Spleen (tissue), 11 donors: ENCODE measurements at regions not wholly inside any gene's neighbourhood (a gene's known extent, or its start where the extent isn't known, plus 50 kb on each side); places are given as distances from the start of the nearest gene placed in this dataset.

Source experiments
- DNase-seq: peaks from one replicate; pipeline ENCODE4 v3.0.0-alpha.2; 2020
- H3K27ac ChIP-seq, 8 donors: fragments of 200-600 bp; sonication (generic) in 7 of 8; 1 replicate in 4 of 8; 2 replicates in 4 of 8; pipeline versions ENCODE4 v1.5.0 to v1.8.0; 2016 to 2021; ENCODE audit warnings: inconsistent platforms in 4 of 8, mild to moderate bottlenecking in 4 of 8, moderate library complexity in 1 of 8
- H3K27me3 ChIP-seq, 7 donors: fragments of 200-600 bp; sonication (generic) in 6 of 7; replicated peaks in 1 of 7; 1 replicate in 4 of 7; 2 replicates in 3 of 7; pipeline versions ENCODE4 v1.5.0 to v1.8.0; 2016 to 2021; ENCODE audit warnings: inconsistent platforms in 3 of 7, mild to moderate bottlenecking in 1 of 7
- H3K36me3 ChIP-seq, 6 donors: fragments of 200-600 bp; sonication (generic) in 5 of 6; 1 replicate in 4 of 6; 2 replicates in 2 of 6; pipeline versions ENCODE4 v1.5.0 to v1.8.0; 2016 to 2021; ENCODE audit warnings: inconsistent platforms in 2 of 6
- H3K4me1 ChIP-seq, 6 donors: fragments of 200-600 bp; sonication (generic) in 5 of 6; 1 replicate in 3 of 6; 2 replicates in 3 of 6; pipeline versions ENCODE4 v1.5.0 to v1.8.0; 2016 to 2021; ENCODE audit warnings: inconsistent platforms in 3 of 6
- H3K4me3 ChIP-seq, 8 donors: fragments of 200-600 bp; sonication (generic) in 7 of 8; 1 replicate in 4 of 8; 2 replicates in 4 of 8; pipeline versions ENCODE4 v1.5.0 to v1.8.0; 2016 to 2021; ENCODE audit warnings: inconsistent platforms in 4 of 8, mild to moderate bottlenecking in 4 of 8, moderate library complexity in 2 of 8
- H3K9me3 ChIP-seq, 8 donors: fragments of 200-600 bp; sonication (generic) in 7 of 8; 1 replicate in 4 of 8; 2 replicates in 4 of 8; pipeline versions ENCODE4 v1.5.0 to v1.8.0; 2016 to 2021; ENCODE audit warnings: inconsistent platforms in 4 of 8
- CTCF ChIP-seq, 11 experiments: fragments of 200-600 bp in 7 of 11; fragments of 450-650 bp in 4 of 11; sonication (generic) in 4 of 11; IDR thresholded peaks in 8 of 11; conservative IDR thresholded peaks in 3 of 11; 1 replicate in 7 of 11; 2 replicates in 4 of 11; pipeline versions ENCODE4 v1.4.0 to v1.8.0; 2016 to 2021; ENCODE audit warnings: antibody characterized with exemption in 11 of 11, inconsistent platforms in 4 of 11, mild to moderate bottlenecking in 1 of 11
- POLR2A ChIP-seq, 3 donors: fragments of 450-650 bp; IDR thresholded peaks; one replicate each; pipeline ENCODE4 v1.5.1; 2017; ENCODE audit warnings: antibody characterized with exemption in 3 of 3, mild to moderate bottlenecking in 1 of 3
- POLR2AphosphoS5 ChIP-seq, 3 donors: sonication (generic); formaldehyde crosslinking; IDR thresholded peaks; one replicate each; pipeline ENCODE4 v1.5.1; 2017; ENCODE audit warnings: antibody characterized with exemption in 3 of 3
- WGBS, 5 donors: extraction: QIAGEN DNeasy Blood & Tissue Kit in 3 of 5; methylation state at CpG; one replicate each; pipeline versions ENCODE4 v1.1.5 to v1.1.7; 2013 to 2018; 5-methylcytosine and 5-hydroxymethylcytosine counted together
- intact Hi-C: fragments of 100-400 bp; cut with DNase I; formaldehyde crosslinking; loops from one replicate; pipeline ENCODE4 v1.15.0; 2023; ENCODE audit warnings: low total_unique reads
- donor health status: healthy with polysubstance abuse.
- donor health status: DM: no; HTN: no; CAD: no; lungs with moderate emphysema.
- donor health status: DM: no; HTN: no; CAD: no.
- donor health status: Bipolar disorder and iron deficiency.
- donor health status: healthy.
- donor health status: DM: no; HTN: no; CAD: no.
- donor health status: DM: yes; HTN: yes; CAD: no.

- no peak for TF ChIP-seq CTCF (IDR thresholded peaks at IDR 0.05 in 8 of 11, conservative IDR thresholded peaks at IDR 0.05 in 3 of 11)
- TF ChIP-seq POLR2A (IDR thresholded peaks at IDR 0.05), result no peak
- no peak for TF ChIP-seq POLR2AphosphoS5 (IDR thresholded peaks at IDR 0.05)
- intact Hi-C loops, result no loop called here
- no peak for DNase-seq
- Histone ChIP-seq H3K4me1 (no peaks in the 10 kb centered on the region), H3K4me3 (no peak overlapping the region), H3K36me3 (no peaks in the 10 kb centered on the region), H3K9me3 (no peaks in the 10 kb centered on the region), H3K27me3 (no peaks in the 10 kb centered on the region), H3K27ac (no peak overlapping the region)
- WGBS, 5 donors, result 70 to 89% (median 79%) methylated on average over 3 of the region's 3 CpGs
These were observed 395.7 kb downstream of the TMEM161B start for GRCh38 chr5:87872986-87873385.

GRCh38 chr5:87868792-87869191 lies 399.9 kb downstream of the TMEM161B start:
- WGBS, 5 donors, result 91 to 100% (median 98%) methylated on average over 1 of the region's 1 CpG
- no peaks in the 10 kb centered on the region for H3K9me3 ChIP-seq
- no peak for TF ChIP-seq CTCF (IDR thresholded peaks at IDR 0.05 in 8 of 11, conservative IDR thresholded peaks at IDR 0.05 in 3 of 11)
- TF ChIP-seq POLR2A (IDR thresholded peaks at IDR 0.05), result no peak
- no peak for TF ChIP-seq POLR2AphosphoS5 (IDR thresholded peaks at IDR 0.05)
- H3K27ac ChIP-seq, result no peak overlapping the region
- H3K4me3 ChIP-seq, result no peak overlapping the region
- no peaks in the 10 kb centered on the region for H3K4me1 ChIP-seq
- DNase-seq, result no peak
- intact Hi-C loops, result no loop called here
- H3K36me3 ChIP-seq, result no peaks in the 10 kb centered on the region
- H3K27me3 ChIP-seq, result no peaks in the 10 kb centered on the region

GRCh38 chr5:87867281-87867680 lies 401.4 kb downstream of the TMEM161B start:
- Histone ChIP-seq H3K9me3 (no peaks in the 10 kb centered on the region), H3K4me1 (no peaks in the 10 kb centered on the region), H3K36me3 (no peaks in the 10 kb centered on the region), H3K4me3 (no peak overlapping the region), H3K27ac (no peak overlapping the region), H3K27me3 (no peaks in the 10 kb centered on the region)
- DNase-seq, result no peak
- 69 to 76% (median 74%) methylated on average over 4 of the region's 4 CpGs for WGBS, 5 donors
- intact Hi-C loops, result no loop called here
- TF ChIP-seq POLR2A (IDR thresholded peaks at IDR 0.05), result no peak
- no peak for TF ChIP-seq CTCF (IDR thresholded peaks at IDR 0.05 in 8 of 11, conservative IDR thresholded peaks at IDR 0.05 in 3 of 11)
- no peak for TF ChIP-seq POLR2AphosphoS5 (IDR thresholded peaks at IDR 0.05)

- 79 to 89% (median 86%) methylated on average over 2 of the region's 2 CpGs for WGBS, 5 donors
- DNase-seq, result no peak
- intact Hi-C loops, result no loop called here
- Histone ChIP-seq H3K36me3 (no peaks in the 10 kb centered on the region), H3K27ac (no peak overlapping the region), H3K9me3 (peaks cover 0 to 4% (median 0%) of the 10 kb centered on the region in 8 donors), H3K4me3 (no peak overlapping the region), H3K4me1 (no peaks in the 10 kb centered on the region), H3K27me3 (no peaks in the 10 kb centered on the region)
- TF ChIP-seq POLR2AphosphoS5 (IDR thresholded peaks at IDR 0.05) (no peak), CTCF (IDR thresholded peaks at IDR 0.05 in 8 of 11, conservative IDR thresholded peaks at IDR 0.05 in 3 of 11) (no peak), POLR2A (IDR thresholded peaks at IDR 0.05) (no peak)
These were observed 415.1 kb downstream of the TMEM161B start for GRCh38 chr5:87853541-87853940.
